HG03066 (cell line): ENCODE measurements at regions not wholly inside any gene's neighbourhood (a gene's known extent, or its start where the extent isn't known, plus 50 kb on each side); places are given as distances from the start of the nearest gene placed in this dataset.

ENCODE experiments used
- ATAC-seq: cut with Tn5 transposase; IDR thresholded peaks from one replicate; pipeline ENCODE4 v1.9.1; 2021; ENCODE audit warnings: low read depth; ENCODE audit not compliant: unreplicated experiment

GRCh38 chr1:81700728-81701470 is 99.8 kb upstream of the ADGRL2 start:
- ATAC-seq = no peak

- no peak for ATAC-seq
Observed at GRCh38 chr1:81699234-81699633, 101.5 kb upstream of the ADGRL2 start.

DNA sequence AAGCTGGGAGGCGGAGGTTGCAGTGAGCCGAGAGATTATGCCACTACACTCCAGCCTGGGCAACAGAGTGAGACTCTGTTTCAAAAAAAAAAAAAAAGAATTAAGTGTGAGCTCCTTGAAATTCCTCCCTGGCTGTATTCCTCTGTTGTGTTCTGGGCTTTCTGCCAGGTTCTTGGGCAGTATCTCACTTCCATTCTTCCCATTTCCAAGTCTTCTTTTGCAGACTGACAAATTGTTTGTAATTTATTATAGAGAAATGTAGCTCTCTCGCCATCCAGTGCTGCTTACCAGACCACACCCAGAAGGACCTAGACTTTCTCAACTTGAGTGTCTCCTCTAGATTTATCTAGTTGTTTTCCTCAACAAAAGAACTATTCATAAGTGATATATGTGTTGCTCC is 105.0 kb upstream of the ADGRL2 start:
- no peak for ATAC-seq

DNA sequence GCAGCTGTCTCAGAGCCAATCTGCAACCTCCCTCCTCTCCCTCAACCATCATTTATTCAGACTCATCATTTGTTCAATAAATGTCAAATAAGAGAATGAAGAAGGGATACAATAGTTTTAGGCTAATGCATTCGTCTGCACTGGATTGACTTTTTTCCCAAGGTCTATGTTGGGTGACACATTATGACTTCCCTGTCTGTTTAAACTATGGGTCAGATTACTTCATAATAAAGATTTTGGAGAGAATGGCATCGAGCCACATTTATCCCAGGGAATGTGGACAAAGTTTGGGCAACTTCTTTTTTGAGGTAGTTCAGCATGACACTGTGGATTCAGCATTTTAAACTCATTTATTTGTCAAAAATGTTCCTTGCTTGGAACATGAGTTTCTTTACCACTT is 107.4 kb upstream of the ADGRL2 start:
- ATAC-seq = no peak

DNA sequence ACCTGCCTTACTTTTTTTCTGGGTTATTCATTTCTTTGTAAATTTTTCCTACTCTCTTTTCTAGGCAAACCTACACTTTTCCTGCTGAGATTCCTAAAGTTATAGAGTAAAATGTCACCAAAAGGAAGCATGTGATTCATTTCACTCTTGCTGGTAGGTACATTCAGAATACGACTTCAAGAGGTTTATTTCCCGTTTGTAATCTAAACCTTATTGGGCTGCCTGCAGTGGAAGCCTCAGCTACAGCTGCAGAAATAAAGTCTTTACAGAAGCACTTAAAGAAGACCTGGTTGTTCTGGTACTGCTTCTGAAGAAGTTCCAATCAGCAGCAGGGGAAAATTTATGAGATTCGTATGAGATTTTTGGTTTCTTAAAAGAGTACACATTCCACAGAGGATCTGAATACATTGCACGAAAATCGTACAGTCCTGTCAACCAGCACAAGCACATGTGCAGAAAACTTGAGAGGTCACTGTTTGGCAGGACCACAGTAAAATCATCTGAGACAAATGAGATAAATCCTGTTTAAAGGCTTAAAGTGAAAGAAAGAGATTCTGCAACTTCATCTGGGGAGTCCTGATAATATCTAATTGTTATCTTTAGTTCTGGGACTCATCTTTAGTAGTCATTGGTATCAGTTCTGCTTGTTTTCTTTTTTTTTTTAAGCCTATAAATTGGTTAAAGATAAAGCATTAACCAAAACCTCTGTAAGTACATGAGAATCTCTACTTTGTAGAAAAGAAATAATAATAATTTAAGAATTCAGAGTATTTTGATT is 109.9 kb upstream of the ADGRL2 start:
- ATAC-seq = no peak

GRCh38 chr1:81689531-81689941 is 111.2 kb upstream of the ADGRL2 start:
- ATAC-seq = no peak

DNA sequence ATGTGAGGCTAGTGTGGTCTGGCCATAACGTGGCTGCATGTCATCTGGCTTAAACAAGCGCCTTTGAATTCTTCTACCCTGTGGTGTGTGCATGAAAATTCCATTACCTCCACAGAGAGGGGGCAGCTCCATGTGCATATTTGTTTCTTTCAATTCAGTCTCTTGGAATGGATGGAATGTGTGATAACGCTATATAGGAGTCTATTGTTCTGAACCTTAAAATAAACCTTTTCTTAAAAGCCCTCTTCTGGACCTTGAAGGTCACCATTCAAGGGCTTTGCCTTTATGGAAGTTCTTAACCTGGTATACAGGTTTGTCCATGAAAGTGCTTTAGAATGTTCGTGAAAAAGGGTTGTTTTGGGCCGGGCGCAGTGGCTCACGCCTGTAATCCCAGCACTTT is 118.2 kb upstream of the ADGRL2 start:
- ATAC-seq = no peak

DNA sequence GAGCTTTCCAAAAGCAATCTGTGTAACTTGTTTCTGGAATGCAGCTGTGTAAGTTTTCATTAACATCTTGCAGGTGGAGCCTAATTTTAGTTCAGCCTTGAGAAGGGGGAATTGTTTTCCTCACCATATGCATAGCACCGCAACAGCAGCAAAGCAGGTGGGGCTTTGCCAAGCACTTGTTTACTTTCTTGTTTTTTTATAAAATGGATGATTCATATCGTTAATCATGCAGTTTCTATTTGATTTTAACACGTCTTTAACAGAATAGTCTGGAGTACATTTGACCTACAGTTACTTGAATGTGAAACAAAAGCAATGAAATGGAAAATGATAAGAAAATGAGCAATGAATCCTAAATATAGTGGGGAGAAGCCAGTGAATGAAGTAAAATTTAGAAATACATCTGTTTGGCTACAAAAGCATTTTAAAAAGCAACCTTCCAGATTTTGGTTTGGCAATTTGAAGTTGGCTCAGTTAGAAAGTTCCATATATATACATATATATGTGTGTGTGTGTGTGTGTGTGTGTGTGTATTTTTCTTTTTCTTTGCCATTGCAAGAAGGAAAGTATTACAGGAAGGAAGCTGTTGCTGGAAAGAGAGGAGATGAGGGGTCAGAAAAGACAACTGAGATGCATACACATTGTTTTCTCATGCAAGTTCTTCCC is 119.0 kb upstream of the ADGRL2 start:
- ATAC-seq = no peak

GRCh38 chr1:81681114-81681513 is 119.6 kb upstream of the ADGRL2 start:
- ATAC-seq = no peak

DNA sequence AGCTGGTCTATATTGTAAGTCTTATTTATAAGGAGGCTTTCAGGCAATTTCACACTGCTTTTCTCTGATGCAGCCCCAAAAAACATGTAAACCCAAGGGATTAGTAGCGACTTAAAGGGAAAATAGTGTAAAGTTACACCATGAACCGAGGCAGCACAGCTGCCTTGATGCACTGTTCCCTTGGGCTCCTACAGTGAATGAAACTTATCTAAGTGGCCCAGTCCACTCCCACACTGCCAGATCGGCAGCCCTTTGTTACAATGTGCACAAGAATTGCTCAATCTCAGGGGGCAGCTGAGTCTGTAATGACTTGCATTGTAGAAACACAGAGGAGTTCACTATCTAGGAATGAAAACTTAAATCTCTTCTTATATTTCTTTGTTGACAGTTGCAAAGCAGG is 120.8 kb upstream of the ADGRL2 start:
- ATAC-seq = no peak

DNA sequence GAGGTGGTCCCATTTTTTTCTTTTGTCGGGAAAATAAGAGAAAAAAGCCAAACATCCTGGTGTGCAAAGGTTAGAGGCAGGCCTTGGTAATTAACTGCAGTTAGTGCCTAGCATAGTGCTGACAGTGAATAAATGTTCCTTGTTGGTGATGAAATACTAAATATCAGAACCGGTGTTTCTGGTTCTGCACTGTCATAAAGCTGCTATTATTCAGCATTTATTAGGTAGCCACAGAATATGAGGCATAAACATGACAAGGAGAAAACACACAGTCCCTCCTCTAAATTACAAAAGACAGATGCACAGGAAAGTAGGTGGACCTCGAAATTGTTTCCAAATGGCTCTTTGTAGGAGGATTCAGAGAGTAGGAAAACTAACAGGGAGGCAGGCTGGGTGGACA is 122.0 kb upstream of the ADGRL2 start:
- no peak for ATAC-seq

GRCh38 chr1:81672766-81673165 is 128.0 kb upstream of the ADGRL2 start:
- no peak for ATAC-seq

DNA sequence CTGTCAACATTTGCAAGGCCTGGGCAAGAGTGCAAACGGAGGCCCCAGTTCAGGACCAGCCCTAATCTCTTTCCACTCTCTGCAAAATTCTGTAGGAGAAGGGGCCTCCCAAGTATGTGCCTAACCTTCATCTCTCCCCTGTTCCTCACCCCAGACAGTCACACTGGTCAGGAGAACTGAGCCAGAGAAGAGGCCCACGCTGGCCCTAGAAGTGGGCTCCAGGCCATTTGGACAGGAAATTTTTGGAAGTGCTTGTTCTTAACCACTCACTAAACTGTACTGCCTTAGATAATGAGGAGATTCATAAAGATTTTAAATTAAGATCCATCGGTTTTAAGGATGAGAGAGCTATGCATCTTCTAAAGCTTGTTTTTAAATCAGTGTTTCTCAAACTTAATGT is 129.7 kb upstream of the ADGRL2 start:
- no peak for ATAC-seq

DNA sequence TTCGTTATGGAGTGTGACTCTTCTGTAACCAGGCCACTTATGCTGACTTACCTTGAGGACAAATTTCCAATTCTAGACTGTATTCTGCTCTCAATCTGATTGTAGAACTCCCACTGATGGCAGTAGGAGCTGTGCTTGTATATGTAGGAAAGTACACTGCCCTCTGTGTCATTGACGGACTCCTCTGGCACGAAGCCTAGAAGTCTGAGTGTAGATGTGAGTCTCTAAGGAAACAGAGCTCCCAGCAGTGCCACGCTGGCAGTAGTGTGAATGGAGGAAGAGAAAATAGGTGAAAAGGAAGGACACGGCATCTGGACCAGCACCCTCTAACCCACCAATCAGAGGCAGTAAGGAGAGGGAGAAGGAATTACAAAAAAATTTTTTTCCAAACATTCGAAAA is 130.4 kb upstream of the ADGRL2 start:
- no peak for ATAC-seq

DNA sequence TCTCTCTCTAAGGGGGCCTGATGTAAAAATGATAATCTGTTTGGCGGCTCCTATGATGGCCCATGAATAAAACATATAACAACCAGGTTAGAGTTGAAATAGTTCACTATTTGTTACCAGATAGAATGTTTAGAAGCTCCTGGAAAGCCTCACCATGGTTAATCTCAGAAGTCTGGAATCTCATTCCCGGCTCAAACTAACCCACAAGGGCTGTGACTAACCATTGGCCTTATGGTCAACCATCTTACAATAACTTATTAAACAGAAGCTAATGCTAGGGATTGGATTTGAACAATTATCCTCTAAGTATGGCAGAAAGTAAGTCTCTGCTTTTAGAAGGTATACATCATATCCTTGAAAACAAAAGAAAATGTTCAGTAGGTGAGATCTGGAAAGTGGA is 134.1 kb upstream of the ADGRL2 start:
- no peak for ATAC-seq

GRCh38 chr1:81664341-81664740 is 136.4 kb upstream of the ADGRL2 start:
- ATAC-seq = no peak

GRCh38 chr1:81662913-81663526 is 137.7 kb upstream of the ADGRL2 start:
- ATAC-seq = no peak

DNA sequence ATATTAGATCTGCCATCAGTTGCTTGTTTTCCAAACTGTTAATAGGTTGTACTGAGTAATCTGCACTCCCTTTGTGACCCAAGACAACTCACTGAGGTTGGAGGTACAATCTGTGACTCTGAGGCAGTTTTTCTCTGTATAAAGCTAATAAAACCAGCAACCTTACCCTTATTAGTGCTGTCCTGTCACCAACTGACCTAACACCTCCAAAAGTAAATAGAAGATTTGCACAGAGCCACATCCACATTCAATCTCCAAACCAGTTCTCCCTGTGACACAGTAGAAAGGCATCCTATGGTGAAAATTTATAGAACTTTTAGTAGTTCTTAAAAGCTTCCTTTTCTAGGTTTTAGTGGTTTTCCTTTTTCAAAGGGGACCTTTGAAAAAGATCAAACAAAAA is 140.4 kb upstream of the ADGRL2 start:
- ATAC-seq = no peak

DNA sequence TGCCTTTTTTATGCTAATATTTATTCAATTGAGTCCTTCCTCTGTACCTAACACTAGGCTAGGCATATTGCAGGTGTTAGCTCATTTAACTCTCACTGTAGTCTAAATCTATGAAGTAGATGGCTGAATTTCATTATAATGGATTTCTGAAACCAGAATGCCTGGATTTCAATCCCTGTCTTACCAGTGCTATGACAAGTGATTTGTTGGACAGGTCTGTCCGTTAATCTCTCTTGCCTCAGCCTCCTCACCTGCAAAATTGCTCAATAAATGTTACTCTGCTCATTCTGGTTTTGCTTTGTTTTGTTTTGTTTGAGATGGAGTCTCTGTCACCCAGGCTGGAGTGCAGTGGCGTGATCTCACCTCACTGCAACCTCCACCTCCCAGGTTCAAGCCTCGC is 146.1 kb upstream of the ADGRL2 start:
- ATAC-seq = no peak

DNA sequence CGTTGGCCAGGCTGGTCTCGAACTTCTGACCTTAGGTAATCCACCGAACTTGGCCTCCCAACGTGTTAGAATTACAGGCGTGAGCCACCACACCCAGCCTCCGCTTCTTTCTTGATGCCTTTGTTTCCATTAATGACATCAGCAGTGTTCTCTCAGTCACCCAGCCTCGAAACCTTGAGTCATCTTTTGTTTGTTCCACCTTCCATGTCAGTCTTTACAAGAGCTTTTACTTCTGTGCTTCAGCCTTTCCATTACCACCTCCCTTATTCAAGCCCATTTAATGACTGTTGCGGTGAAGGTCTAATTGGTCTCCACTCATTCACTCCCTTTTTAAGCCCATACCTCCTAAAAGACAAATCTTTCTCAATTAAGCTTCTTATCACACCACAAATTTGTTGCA is 146.6 kb upstream of the ADGRL2 start:
- no peak for ATAC-seq

DNA sequence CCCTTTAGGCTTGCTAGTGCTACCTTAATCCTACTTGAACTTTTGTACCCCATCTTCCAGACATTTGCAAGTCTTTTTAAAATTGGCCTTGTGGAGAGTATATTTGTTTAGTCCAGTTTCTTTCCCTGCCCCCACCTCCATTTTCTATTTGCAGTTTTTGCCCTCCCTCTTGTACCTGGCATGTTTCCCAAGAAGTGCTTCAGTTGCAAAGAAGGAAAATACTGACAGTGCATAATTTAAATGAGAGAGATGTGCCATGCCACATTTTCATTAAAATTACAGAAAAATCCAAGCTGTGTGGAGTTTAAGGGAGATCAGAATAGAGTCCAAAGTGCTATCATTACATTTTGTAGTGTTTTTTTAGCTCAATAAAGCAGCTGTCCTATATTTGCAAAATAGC is 150.0 kb upstream of the ADGRL2 start:
- no peak for ATAC-seq
